ENCODE measurements at regions not wholly inside any gene's neighbourhood (a gene's known extent, or its start where the extent isn't known, plus 50 kb on each side); places are given as distances from the start of the nearest gene placed in this dataset.

DNA sequence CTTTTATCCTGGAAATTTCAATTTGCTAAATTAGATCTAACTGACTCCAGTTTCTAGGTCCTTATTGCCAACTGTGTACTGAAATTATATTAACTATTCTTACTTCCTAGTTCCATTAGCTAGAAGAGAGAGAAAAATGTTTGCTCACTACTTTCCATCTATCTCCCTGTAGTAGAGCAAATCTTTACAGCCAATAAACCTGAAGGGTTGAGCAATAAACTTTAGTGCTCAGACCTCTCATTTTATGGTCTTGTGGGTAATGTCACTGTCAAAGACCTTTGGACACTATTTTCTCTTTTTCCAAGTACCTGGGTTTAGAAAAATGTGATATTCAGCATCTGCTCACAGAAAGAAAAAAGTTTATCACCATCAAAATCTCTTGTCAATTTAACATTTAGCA lies 237.5 kb upstream of the GEMIN8 start:
- H3K4me3 ChIP-seq = no peak overlapping the region
- no peak for DNase-seq
- no peak for TF ChIP-seq CTCF (IDR thresholded peaks at IDR 0.05)
- no peak for TF ChIP-seq POLR2A (IDR thresholded peaks at IDR 0.05)
- intact Hi-C loops (cut with DNase I) = no loop called here
- H3K27me3 ChIP-seq = no peaks in the 10 kb centered on the region
- no peaks in the 10 kb centered on the region for H3K36me3 ChIP-seq
- H3K9me3 ChIP-seq = no peaks in the 10 kb centered on the region
- H3K4me1 ChIP-seq = no peaks in the 10 kb centered on the region
- H3K27ac ChIP-seq = no peak overlapping the region

GRCh38 chrX:14266705-14267104 lies 237.0 kb upstream of the GEMIN8 start:
- Histone ChIP-seq H3K4me1 (no peaks in the 10 kb centered on the region), H3K27me3 (no peaks in the 10 kb centered on the region), H3K9me3 (no peaks in the 10 kb centered on the region), H3K27ac (no peak overlapping the region), H3K36me3 (no peaks in the 10 kb centered on the region), H3K4me3 (no peak overlapping the region)
- no peak for TF ChIP-seq CTCF (IDR thresholded peaks at IDR 0.05)
- TF ChIP-seq POLR2A (IDR thresholded peaks at IDR 0.05) = no peak
- intact Hi-C loops (cut with DNase I) = no loop called here
- 75 to 77% methylated on average over 1 of the region's 1 CpG for WGBS, 2 donors
- no peak for DNase-seq

GRCh38 chrX:14243823-14244222 lies 214.1 kb upstream of the GEMIN8 start:
- H3K27ac ChIP-seq = no peak overlapping the region
- TF ChIP-seq POLR2A (IDR thresholded peaks at IDR 0.05) (no peak), CTCF (IDR thresholded peaks at IDR 0.05) (no peak)
- no peaks in the 10 kb centered on the region for H3K9me3 ChIP-seq
- no peaks in the 10 kb centered on the region for H3K27me3 ChIP-seq
- intact Hi-C loops (cut with DNase I) = no loop called here
- H3K4me1 ChIP-seq = no peaks in the 10 kb centered on the region
- WGBS, 2 donors = 44% methylated on average over 28 of the region's 33 CpGs; no CpG with 5 or more reads in 1 of the 2 donors
- no peaks in the 10 kb centered on the region for H3K36me3 ChIP-seq
- no peak overlapping the region for H3K4me3 ChIP-seq
- DNase-seq = no peak

GRCh38 chrX:14235004-14235403 lies 205.3 kb upstream of the GEMIN8 start:
- TF ChIP-seq CTCF (IDR thresholded peaks at IDR 0.05) = no peak
- no peak for TF ChIP-seq POLR2A (IDR thresholded peaks at IDR 0.05)

DNA sequence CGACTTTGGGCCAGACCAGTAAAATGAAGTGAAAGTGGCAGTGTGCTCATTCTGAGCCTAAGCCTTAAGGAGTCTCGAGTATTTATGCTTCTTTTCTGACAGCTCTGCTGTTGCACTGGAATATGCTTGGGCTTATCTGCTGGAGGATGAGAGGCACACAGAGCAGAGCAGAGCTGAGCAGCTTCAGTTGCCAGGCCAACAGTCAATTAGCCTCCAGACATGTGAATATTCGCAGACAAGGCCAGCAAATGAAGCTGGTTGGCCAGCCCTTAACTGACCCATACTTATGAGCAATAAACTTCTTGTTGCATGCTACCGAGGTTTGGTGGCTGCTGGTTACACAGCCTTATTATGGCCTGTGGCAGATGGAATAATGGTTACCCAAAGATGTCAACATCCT lies 203.0 kb upstream of the GEMIN8 start:
- Histone ChIP-seq H3K36me3 (no peaks in the 10 kb centered on the region), H3K4me3 (no peak overlapping the region), H3K9me3 (no peaks in the 10 kb centered on the region), H3K27ac (no peak overlapping the region), H3K4me1 (no peaks in the 10 kb centered on the region), H3K27me3 (no peaks in the 10 kb centered on the region)
- intact Hi-C loops (cut with DNase I) = no loop called here
- TF ChIP-seq CTCF (IDR thresholded peaks at IDR 0.05) = no peak
- no peak for DNase-seq
- 72 to 88% methylated on average over 1 to 3 of the region's 4 CpGs for WGBS, 2 donors

More at GRCh38 chrX:14235004-14235403, 205.3 kb upstream of the GEMIN8 start:
- Histone ChIP-seq H3K9me3 (no peaks in the 10 kb centered on the region), H3K36me3 (no peaks in the 10 kb centered on the region), H3K27ac (no peak overlapping the region), H3K27me3 (no peaks in the 10 kb centered on the region), H3K4me3 (no peak overlapping the region), H3K4me1 (no peaks in the 10 kb centered on the region)
- WGBS, 2 donors = 41 to 46% methylated on average over 2 to 3 of the region's 3 CpGs
- intact Hi-C loops (cut with DNase I) = no loop called here
- DNase-seq = no peak

Measured in esophagus squamous epithelium (tissue), 5 donors.